ENCODE measurements at regions not wholly inside any gene's neighbourhood (a gene's known extent, or its start where the extent isn't known, plus 50 kb on each side); places are given as distances from the start of the nearest gene placed in this dataset.

- no peak for TF ChIP-seq FOXP2 (optimal IDR thresholded peaks at IDR 0.05; ENCODE audit: borderline replicate concordance, extremely low read depth, extremely low read length, insufficient read depth)
- no peak for TF ChIP-seq TAF1 (IDR thresholded peaks at IDR 0.05; ENCODE audit: borderline replicate concordance, insufficient read depth, low read length)
- no peak for TF ChIP-seq REST (IDR thresholded peaks at IDR 0.05; ENCODE audit: insufficient read depth in 1 of 2, low read depth in 2 of 2, low read length in 2 of 2)
- TF ChIP-seq POLR2AphosphoS5 (IDR thresholded peaks at IDR 0.05; ENCODE audit: low read depth, low read length) = no peak
- TF ChIP-seq SIN3A (IDR thresholded peaks at IDR 0.05; ENCODE audit: borderline replicate concordance, insufficient read depth, low read length) = no peak
Measured at GRCh38 chr3:23000371-23000770, 202.8 kb upstream of the UBE2E2 start.

- no peak for TF ChIP-seq REST (IDR thresholded peaks at IDR 0.05; ENCODE audit: insufficient read depth in 1 of 2, low read depth in 2 of 2, low read length in 2 of 2)
Measured at GRCh38 chr3:23002151-23002550, 201.0 kb upstream of the UBE2E2 start.

GRCh38 chr3:23002836-23003732 is 200.0 kb upstream of the UBE2E2 start:
- TF ChIP-seq POLR2AphosphoS5 (IDR thresholded peaks at IDR 0.05; ENCODE audit: low read depth, low read length) (no peak), FOXP2 (optimal IDR thresholded peaks at IDR 0.05; ENCODE audit: borderline replicate concordance, extremely low read depth, extremely low read length, insufficient read depth) (no peak), SIN3A (IDR thresholded peaks at IDR 0.05; ENCODE audit: borderline replicate concordance, insufficient read depth, low read length) (no peak)

GRCh38 chr3:23003733-23004046 is 199.4 kb upstream of the UBE2E2 start:
- TF ChIP-seq POLR2AphosphoS5 (IDR thresholded peaks at IDR 0.05; ENCODE audit: low read depth, low read length) (no peak), REST (IDR thresholded peaks at IDR 0.05; ENCODE audit: insufficient read depth in 1 of 2, low read depth in 2 of 2, low read length in 2 of 2) (no peak), TAF1 (IDR thresholded peaks at IDR 0.05; ENCODE audit: borderline replicate concordance, insufficient read depth, low read length) (no peak), SIN3A (IDR thresholded peaks at IDR 0.05; ENCODE audit: borderline replicate concordance, insufficient read depth, low read length) (no peak), FOXP2 (optimal IDR thresholded peaks at IDR 0.05; ENCODE audit: borderline replicate concordance, extremely low read depth, extremely low read length, insufficient read depth) (no peak)

- no peak for TF ChIP-seq POLR2AphosphoS5 (IDR thresholded peaks at IDR 0.05; ENCODE audit: low read depth, low read length)
- TF ChIP-seq REST (IDR thresholded peaks at IDR 0.05; ENCODE audit: insufficient read depth in 1 of 2, low read depth in 2 of 2, low read length in 2 of 2) = no peak
- TF ChIP-seq SIN3A (IDR thresholded peaks at IDR 0.05; ENCODE audit: borderline replicate concordance, insufficient read depth, low read length) = no peak
- TF ChIP-seq TAF1 (IDR thresholded peaks at IDR 0.05; ENCODE audit: borderline replicate concordance, insufficient read depth, low read length) = no peak
- TF ChIP-seq FOXP2 (optimal IDR thresholded peaks at IDR 0.05; ENCODE audit: borderline replicate concordance, extremely low read depth, extremely low read length, insufficient read depth) = no peak
Measured at GRCh38 chr3:23004971-23005370, 198.2 kb upstream of the UBE2E2 start.
